M059J (cell line): ENCODE measurements at regions not wholly inside any gene's neighbourhood (a gene's known extent, or its start where the extent isn't known, plus 50 kb on each side); places are given as distances from the start of the nearest gene placed in this dataset.
"Not testable (repeated sequence)": the region's sequence is repeated elsewhere in the genome, so short reads cannot be mapped to it uniquely, and the experiment has no call there.

ENCODE experiments used
- DNase-seq: peaks from one replicate; pipeline ENCODE4 v3.0.0-alpha.2; 2012; ENCODE audit warnings: low read depth

DNA sequence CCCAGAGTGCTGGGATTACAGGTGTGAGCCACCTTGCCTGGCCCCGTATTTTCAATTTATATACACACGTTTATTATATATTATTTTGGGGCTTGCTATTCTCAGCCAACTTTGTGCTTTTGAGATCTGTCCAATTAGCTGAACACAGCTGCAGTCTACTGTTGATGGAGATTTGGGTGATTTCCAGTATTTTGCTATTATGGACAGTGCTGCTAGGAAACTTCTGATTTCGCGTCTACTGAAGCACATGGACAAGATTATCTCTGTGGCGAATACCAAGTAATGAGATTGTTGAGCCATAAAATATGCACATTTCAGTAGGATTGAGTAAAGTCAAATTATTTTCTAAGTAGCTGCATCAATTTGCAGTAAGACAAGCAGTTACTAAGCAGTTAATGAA, 1731.2 kb upstream of the CDH6 start:
- DNase-seq: no peak

DNA sequence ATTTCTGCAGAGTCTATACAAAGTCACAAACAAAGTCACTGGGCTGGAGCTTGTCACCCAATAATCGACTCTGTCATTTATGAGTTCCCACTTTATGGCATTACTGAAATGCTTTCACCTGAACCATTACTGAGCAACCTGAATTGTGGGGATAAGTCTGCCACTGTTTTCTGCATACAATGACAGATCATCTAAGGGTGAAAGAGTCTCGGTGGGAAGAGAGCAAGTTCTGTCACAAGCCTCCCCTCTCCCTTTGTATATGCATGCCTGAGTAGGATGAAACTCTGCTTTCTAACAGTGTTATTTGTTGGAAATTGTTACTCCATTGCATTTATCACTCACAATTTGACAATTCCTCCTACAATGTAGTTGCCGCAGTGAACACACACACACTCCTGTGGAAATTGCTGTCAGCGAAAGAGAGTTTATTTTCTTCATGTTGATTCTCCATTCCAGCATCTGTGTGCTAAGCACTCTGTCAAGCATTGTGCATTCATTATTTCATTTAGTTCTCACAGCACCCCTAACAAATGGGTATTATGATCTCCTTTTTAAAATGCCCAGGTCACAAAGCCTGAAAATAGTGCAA, 1732.4 kb upstream of the CDH6 start:
- no peak for DNase-seq

GRCh38 chr5:29451004-29451403, 1742.5 kb upstream of the CDH6 start:
- not testable (repeated sequence) for DNase-seq

DNA sequence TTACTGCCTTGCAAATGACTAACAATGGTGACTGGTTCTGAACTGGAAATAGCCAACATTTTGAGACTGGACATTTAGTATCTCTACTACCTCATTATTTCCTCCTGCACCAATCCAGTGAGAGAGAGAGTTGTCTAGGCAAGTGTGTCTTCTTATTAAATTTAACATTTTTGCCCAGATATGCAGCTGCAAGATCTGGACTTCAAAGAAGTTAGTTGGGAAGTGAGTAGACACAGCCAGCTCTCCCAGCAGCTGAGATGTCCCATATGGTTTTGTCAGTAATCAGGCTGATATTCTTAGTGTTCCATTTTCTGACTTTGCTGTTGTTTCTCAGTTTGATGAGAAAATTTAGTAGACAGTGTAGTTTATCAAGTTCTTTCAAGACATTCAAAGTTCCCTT, 1778.8 kb upstream of the CDH6 start:
- no peak for DNase-seq

DNA sequence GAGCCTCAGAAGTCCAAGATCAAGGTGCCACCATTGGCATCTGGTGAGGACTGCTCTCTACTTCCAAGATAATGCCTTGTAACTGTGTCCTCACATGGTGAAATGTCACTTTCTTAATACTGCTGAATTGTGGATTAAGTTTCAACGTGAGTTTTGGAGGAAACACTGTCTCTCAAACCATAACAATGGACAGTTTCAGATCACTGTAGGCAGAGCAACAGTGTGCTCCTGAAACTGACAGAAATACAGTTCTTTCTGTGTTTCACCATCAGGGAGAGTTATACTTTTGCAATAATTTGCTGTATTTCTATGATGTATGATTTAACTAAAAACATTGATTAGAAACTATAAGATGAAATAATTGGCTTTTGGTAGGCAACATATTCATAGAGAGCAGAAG, 1780.5 kb upstream of the CDH6 start:
- no peak for DNase-seq

- no peak for DNase-seq
Observed at GRCh38 chr5:29402270-29402669, 1791.2 kb upstream of the CDH6 start.

GRCh38 chr5:29389993-29390392, 1803.5 kb upstream of the CDH6 start:
- no peak for DNase-seq

DNA sequence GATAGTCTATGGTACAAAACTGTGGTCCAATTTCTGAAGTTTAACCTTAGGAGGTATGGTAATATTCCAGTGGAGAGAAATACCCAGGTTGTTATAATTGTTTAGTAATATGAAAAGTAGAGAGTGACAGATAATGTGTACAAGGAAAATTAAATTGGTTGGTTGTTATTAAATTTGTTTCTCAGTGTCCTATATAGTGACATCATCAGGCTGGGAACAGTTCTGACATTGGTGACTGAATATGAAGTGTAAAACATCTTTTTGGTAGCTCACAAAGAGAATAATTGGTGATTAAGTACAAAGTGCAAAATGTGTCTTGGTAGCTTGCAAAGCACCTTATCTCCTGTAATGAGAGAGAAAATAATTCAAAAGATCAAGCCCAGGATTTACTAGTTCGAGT, 1806.1 kb upstream of the CDH6 start:
- no peak for DNase-seq

GRCh38 chr5:29382780-29383179, 1810.7 kb upstream of the CDH6 start:
- DNase-seq: peak; percentile 59

GRCh38 chr5:29380029-29380428, 1813.5 kb upstream of the CDH6 start:
- no peak for DNase-seq

- peak; percentile 2 for DNase-seq
Observed at GRCh38 chr5:29379619-29380018, 1813.9 kb upstream of the CDH6 start.

GRCh38 chr5:29378104-29378503, 1815.4 kb upstream of the CDH6 start:
- DNase-seq: no peak

- no peak for DNase-seq
Observed at GRCh38 chr5:29370248-29370647, 1823.2 kb upstream of the CDH6 start.

GRCh38 chr5:29367176-29367833, 1826.2 kb upstream of the CDH6 start:
- no peak for DNase-seq

GRCh38 chr5:29351170-29351569, 1842.3 kb upstream of the CDH6 start:
- DNase-seq: no peak

- DNase-seq: no peak
Observed at GRCh38 chr5:29337030-29337429, 1856.5 kb upstream of the CDH6 start.

GRCh38 chr5:29321591-29321990, 1871.9 kb upstream of the CDH6 start:
- no peak for DNase-seq

GRCh38 chr5:29309359-29309758, 1884.1 kb upstream of the CDH6 start:
- DNase-seq: no peak

- no peak for DNase-seq
Observed at GRCh38 chr5:29307478-29307877, 1886.0 kb upstream of the CDH6 start.

GRCh38 chr5:29304545-29304944, 1888.9 kb upstream of the CDH6 start:
- DNase-seq: no peak

- no peak for DNase-seq
Observed at GRCh38 chr5:29296548-29296947, 1896.9 kb upstream of the CDH6 start.

DNA sequence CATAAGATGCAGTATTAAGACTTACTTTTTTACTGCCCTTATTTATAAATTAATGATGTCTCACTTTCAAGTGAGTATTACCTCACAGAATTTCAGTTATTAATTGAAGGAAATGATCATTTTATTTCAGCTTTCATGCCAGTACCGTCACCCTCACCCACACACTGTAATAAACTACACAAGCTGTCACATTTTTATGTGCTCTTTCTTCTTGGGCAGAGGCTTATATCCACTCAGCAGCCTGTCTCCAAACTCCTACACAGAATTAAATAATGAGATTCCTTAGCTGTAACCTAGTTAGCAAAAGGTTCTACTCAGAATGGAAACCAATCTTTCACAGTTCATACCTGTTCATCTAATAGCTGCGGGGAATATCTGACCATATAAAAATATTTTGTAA, 1915.8 kb upstream of the CDH6 start:
- no peak for DNase-seq

DNA sequence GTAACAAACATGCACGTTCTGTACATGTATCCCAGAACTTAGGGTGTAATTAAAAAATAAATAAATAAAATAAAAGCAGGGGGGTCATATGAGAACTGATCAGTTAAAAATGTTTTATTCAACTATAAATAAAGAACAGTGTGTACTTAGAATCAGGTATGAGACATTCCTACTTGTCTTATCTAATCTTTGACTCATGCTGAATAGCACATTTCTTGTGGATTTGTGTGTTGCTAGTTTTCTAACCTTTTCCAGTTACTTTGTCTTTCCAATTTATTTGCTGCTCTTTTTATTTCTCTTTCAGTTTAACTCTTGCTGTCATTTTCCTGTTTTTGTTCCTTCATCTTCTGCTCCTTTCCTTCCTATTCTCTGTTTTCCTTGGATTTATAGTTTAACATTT, 1917.1 kb upstream of the CDH6 start:
- DNase-seq: no peak

DNA sequence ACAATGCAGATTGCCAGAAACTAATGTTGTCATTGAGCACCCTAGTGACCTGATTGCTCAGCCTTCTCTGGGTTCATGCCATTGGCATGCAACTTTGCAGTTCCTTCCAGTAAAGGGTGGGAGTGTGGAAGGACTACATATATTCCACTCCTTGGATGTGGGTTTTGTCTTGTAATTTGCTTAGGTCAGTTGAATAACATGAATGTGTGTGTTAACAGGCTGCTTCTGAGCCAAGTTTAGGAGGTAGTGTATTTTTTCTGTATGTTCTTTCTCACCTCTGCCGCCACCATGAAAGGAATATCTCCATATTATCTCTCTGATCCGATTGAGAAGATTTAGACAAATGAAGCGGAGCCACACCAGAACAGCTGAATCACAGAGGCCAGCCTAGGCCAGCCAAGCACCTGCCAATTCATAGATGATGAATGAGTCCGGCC, 1929.6 kb upstream of the CDH6 start:
- DNase-seq: no peak
